ENCODE measurements at regions not wholly inside any gene's neighbourhood (a gene's known extent, or its start where the extent isn't known, plus 50 kb on each side); places are given as distances from the start of the nearest gene placed in this dataset.

GRCh38 chr21:14673649-14674048 lies 127.5 kb upstream of the SAMSN1 start (continued):
- TF ChIP-seq CUX1 (CRISPR knock-in tag; IDR thresholded peaks at IDR 0.05) (no peak), NONO (IDR thresholded peaks at IDR 0.05; ENCODE audit: low read depth in 2 of 2, low read length in 1 of 2) (no peak), ZNF316 (IDR thresholded peaks at IDR 0.05) (peak; percentile 83), MAFG (tag; conservative IDR thresholded peaks at IDR 0.05) (peak; percentile 75), ZNF311 (CRISPR knock-in tag; IDR thresholded peaks at IDR 0.05) (peak; percentile 70; the same call in 1 of the 2 replicates), CCNT2 (IDR thresholded peaks at IDR 0.05; ENCODE audit: borderline replicate concordance, extremely low read depth, insufficient read length, low read depth, low read length) (peak; percentile 61), NRF1 (conservative IDR thresholded peaks at IDR 0.05 in 1 of 2, IDR thresholded peaks at IDR 0.05 in 1 of 2) (no peak), ZNF165 (CRISPR knock-in tag; IDR thresholded peaks at IDR 0.05; ENCODE audit: borderline replicate concordance) (no peak), SNAPC5 (CRISPR knock-in tag; IDR thresholded peaks at IDR 0.05) (no peak), CREB3 (tag; conservative IDR thresholded peaks at IDR 0.05; ENCODE audit: low read depth) (0 out of 2 replicates have a peak, but pooled peaks have one; percentile 37), ZNF431 (CRISPR knock-in tag; IDR thresholded peaks at IDR 0.05) (no peak), NBN (IDR thresholded peaks at IDR 0.05; ENCODE audit: low read depth) (peak; percentile 71; the same call in 1 of the 2 replicates), RAD21 (CRISPR knock-in tag; conservative IDR thresholded peaks at IDR 0.05 in 1 of 2, IDR thresholded peaks at IDR 0.05 in 1 of 2) (peak in 1 of 2 experiments; percentile 22; a peak in 1 of 4 replicates), ZBTB11 (CRISPR knock-in tag; IDR thresholded peaks at IDR 0.05) (peak in 1 of 3 experiments; percentile 34; a peak in 1 of 6 replicates), KLF16 (IDR thresholded peaks at IDR 0.05) (peak; percentile 91), ARNT (IDR thresholded peaks at IDR 0.05) (no peak; a peak in 1 of 4 replicates), RBM34 (IDR thresholded peaks at IDR 0.05; ENCODE audit: borderline replicate concordance, insufficient read depth, low read length) (no peak), GABPB2 (CRISPR knock-in tag; conservative IDR thresholded peaks at IDR 0.05) (no peak), PHF20 (IDR thresholded peaks at IDR 0.05; ENCODE audit: partially characterized antibody) (no peak)

All from K562 (cell line).